Fibroblast of lung (primary cell): ENCODE measurements at regions not wholly inside any gene's neighbourhood (a gene's known extent, or its start where the extent isn't known, plus 50 kb on each side); places are given as distances from the start of the nearest gene placed in this dataset.

Experiments
- DNase-seq, 2 donors: peaks; one replicate each; pipeline versions ENCODE4 v3.0.0 to v3.0.0-alpha.2; 2010; ENCODE audit warnings: low read depth in 2 of 2
- H2AFZ ChIP-seq: 2 replicates; pipeline ENCODE4 v1.5.1; 2012; ENCODE audit warnings: low read length, control low read depth, inconsistent platforms
- H3K27ac ChIP-seq: 2 replicates; pipeline ENCODE4 v1.5.1; 2011; ENCODE audit warnings: low read length, control low read depth; ENCODE audit not compliant: insufficient read depth
- H3K27me3 ChIP-seq: 2 replicates; pipeline ENCODE4 v1.5.1; 2011; ENCODE audit warnings: mild to moderate bottlenecking, low read length; ENCODE audit not compliant: control insufficient read depth, insufficient read depth
- H3K36me3 ChIP-seq: 2 replicates; pipeline ENCODE4 v1.5.1; 2011; ENCODE audit warnings: low read length; ENCODE audit not compliant: control insufficient read depth, insufficient read depth
- H3K4me1 ChIP-seq: 2 replicates; pipeline ENCODE4 v1.5.1; 2011; ENCODE audit warnings: low read length; ENCODE audit not compliant: control insufficient read depth, insufficient read depth; ENCODE audit errors: extremely low read depth
- H3K4me2 ChIP-seq: 2 replicates; pipeline ENCODE4 v1.5.1; 2011; ENCODE audit warnings: low read length, control low read depth; ENCODE audit not compliant: insufficient read depth; ENCODE audit errors: extremely low read depth
- H3K4me3 ChIP-seq, 4 experiments: fragments of 200-600 bp in 1 of 4; sonication (generic) in 1 of 4; replicated peaks in 1 of 4; 2 replicates each; pipeline ENCODE4 v1.5.1; 2011 to 2016; ENCODE audit warnings: low read length in 4 of 4, low read depth in 3 of 4, mild to moderate bottlenecking in 3 of 4, control low read depth in 2 of 4, inconsistent platforms in 1 of 4, mixed read lengths in 1 of 4; ENCODE audit not compliant: insufficient read depth in 1 of 4; ENCODE audit errors: control extremely low read depth in 1 of 4
- H3K79me2 ChIP-seq: 2 replicates; pipeline ENCODE4 v1.5.1; 2012; ENCODE audit warnings: mild to moderate bottlenecking, low read length, inconsistent platforms; ENCODE audit not compliant: control insufficient read depth, insufficient read depth
- H3K9ac ChIP-seq: 2 replicates; pipeline ENCODE4 v1.5.1; 2011; ENCODE audit warnings: mild to moderate bottlenecking, low read length, control low read depth; ENCODE audit not compliant: insufficient read depth
- H3K9me3 ChIP-seq: 2 replicates; pipeline ENCODE4 v1.5.1; 2012; ENCODE audit warnings: low read depth, low read length; ENCODE audit not compliant: control insufficient read depth, insufficient read depth
- H4K20me1 ChIP-seq: 2 replicates; pipeline ENCODE4 v1.5.1; 2011; ENCODE audit warnings: low read length; ENCODE audit not compliant: control insufficient read depth, insufficient read depth; ENCODE audit errors: extremely low read depth
- EZH2 ChIP-seq: IDR thresholded peaks from 2 replicates; pipeline ENCODE4 v1.5.1; 2012; ENCODE audit warnings: low read length, control low read depth, mild to moderate bottlenecking; ENCODE audit errors: missing control alignments
- TF ChIP-seq, protein P1 (sequence below), 2 donors: IDR thresholded peaks in 1 of 2; conservative IDR thresholded peaks in 1 of 2; 1 replicate in 1 of 2; 2 replicates in 1 of 2; pipeline ENCODE4 v1.5.1; 2011 to 2012; ENCODE audit warnings: low read length in 2 of 2, control low read depth in 1 of 2, inconsistent platforms in 1 of 2, low read depth in 1 of 2, mild to moderate bottlenecking in 1 of 2

DNA sequence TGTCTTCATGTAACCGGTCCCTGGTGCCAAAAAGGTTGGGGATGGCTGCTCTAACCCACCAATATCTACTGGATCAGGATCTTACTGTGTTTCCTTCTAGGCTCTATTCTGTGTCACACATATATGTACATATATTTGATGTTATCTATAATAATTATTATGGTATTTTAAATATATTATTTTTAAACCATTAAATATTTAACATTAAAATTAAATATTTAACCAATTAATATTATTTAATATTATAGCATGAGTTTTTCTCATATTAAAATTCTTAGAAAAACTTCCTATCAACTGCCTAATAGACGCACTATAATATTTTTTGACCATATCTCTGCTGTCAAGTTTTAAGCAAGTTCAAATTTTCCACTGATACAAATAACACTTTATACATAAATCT is 196.9 kb upstream of the PLET1 start:
- TF ChIP-seq, protein P1, sequence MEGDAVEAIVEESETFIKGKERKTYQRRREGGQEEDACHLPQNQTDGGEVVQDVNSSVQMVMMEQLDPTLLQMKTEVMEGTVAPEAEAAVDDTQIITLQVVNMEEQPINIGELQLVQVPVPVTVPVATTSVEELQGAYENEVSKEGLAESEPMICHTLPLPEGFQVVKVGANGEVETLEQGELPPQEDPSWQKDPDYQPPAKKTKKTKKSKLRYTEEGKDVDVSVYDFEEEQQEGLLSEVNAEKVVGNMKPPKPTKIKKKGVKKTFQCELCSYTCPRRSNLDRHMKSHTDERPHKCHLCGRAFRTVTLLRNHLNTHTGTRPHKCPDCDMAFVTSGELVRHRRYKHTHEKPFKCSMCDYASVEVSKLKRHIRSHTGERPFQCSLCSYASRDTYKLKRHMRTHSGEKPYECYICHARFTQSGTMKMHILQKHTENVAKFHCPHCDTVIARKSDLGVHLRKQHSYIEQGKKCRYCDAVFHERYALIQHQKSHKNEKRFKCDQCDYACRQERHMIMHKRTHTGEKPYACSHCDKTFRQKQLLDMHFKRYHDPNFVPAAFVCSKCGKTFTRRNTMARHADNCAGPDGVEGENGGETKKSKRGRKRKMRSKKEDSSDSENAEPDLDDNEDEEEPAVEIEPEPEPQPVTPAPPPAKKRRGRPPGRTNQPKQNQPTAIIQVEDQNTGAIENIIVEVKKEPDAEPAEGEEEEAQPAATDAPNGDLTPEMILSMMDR (conservative IDR thresholded peaks at IDR 0.05 in 1 of 2, IDR thresholded peaks at IDR 0.05 in 1 of 2; ENCODE audit: low read depth in 1 of 2, low read length in 2 of 2), result no peak
- TF ChIP-seq EZH2, result no peak
- Histone ChIP-seq H3K27me3 (no peaks in the 10 kb centered on the region), H3K27ac (no peak overlapping the region), H3K9ac (no peak overlapping the region), H3K79me2 (no peaks in the 10 kb centered on the region), H3K4me3 (no peak overlapping the region), H3K4me2 (no peak overlapping the region), H2AFZ (no peak overlapping the region), H4K20me1 (no peaks in the 10 kb centered on the region), H3K36me3 (no peaks in the 10 kb centered on the region), H3K4me1 (no peaks in the 10 kb centered on the region), H3K9me3 (no peaks in the 10 kb centered on the region)
- DNase-seq, result no peak

DNA sequence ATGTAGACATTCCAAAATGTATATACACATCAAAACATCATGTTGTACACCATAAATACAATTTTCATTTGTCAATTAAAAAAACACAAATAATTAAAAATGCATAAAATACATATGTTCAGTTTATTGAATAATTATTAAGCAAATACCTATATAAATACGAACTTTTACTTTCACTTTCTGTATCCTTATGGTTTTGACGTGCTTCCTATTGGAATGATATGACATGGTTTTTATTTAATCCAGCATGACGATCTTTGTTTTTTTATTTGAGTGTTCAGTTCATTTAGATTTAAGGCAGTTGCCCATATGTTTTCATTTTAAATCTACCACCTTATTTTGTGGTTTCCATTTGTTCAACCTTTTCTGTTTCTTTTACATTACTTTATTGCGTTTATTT is 198.3 kb upstream of the PLET1 start:
- Histone ChIP-seq H3K4me3 (peak overlapping the region in 3 of 4 experiments; percentile 9 to 47 (median 34)), H3K27ac (no peak overlapping the region), H4K20me1 (no peaks in the 10 kb centered on the region), H3K79me2 (no peaks in the 10 kb centered on the region), H3K9ac (no peak overlapping the region), H2AFZ (peak overlapping the region; percentile 60), H3K36me3 (no peaks in the 10 kb centered on the region), H3K4me2 (peak overlapping the region; percentile 59), H3K4me1 (no peaks in the 10 kb centered on the region), H3K9me3 (no peaks in the 10 kb centered on the region), H3K27me3 (no peaks in the 10 kb centered on the region)
- DNase-seq, result peak in 1 of 2 donors; percentile 34
- TF ChIP-seq, protein P1 (conservative IDR thresholded peaks at IDR 0.05 in 1 of 2, IDR thresholded peaks at IDR 0.05 in 1 of 2; ENCODE audit: low read depth in 1 of 2, low read length in 2 of 2), result no peak
- TF ChIP-seq EZH2, result no peak

DNA sequence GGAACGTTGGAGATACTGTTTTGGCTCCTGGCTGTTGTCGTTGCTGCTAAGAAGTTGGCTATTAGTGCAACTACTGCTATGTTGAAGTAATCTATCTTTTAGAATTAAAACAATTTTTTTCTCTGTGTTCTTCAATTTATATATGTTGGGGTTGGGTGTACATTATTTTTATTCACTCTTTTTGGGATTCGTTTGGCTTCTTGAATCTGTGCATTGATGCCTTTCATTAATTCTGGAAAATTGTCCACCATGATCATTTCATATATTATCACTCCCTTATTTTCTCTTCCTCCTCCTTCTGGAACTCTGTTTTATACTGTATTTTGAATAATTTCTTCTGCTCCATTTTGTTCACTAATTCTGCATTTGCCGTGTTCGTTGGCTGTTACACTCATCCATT is 199.5 kb upstream of the PLET1 start:
- Histone ChIP-seq H3K4me3 (no peak overlapping the region), H3K36me3 (no peaks in the 10 kb centered on the region), H3K4me2 (no peak overlapping the region), H3K9me3 (no peaks in the 10 kb centered on the region), H4K20me1 (no peaks in the 10 kb centered on the region), H2AFZ (no peak overlapping the region), H3K9ac (no peak overlapping the region), H3K27ac (no peak overlapping the region), H3K79me2 (no peaks in the 10 kb centered on the region), H3K4me1 (no peaks in the 10 kb centered on the region), H3K27me3 (no peaks in the 10 kb centered on the region)
- DNase-seq, result no peak
- TF ChIP-seq EZH2, result no peak
- TF ChIP-seq, protein P1 (conservative IDR thresholded peaks at IDR 0.05 in 1 of 2, IDR thresholded peaks at IDR 0.05 in 1 of 2; ENCODE audit: low read depth in 1 of 2, low read length in 2 of 2), result no peak
